Stimulated activated CD8-positive, alpha-beta memory T cell treated with anti-CD3 and anti-CD28 coated beads, Interleukin-4, amount 100 ng/mL, for 4 hours (primary cell): ENCODE measurements at regions not wholly inside any gene's neighbourhood (a gene's known extent, or its start where the extent isn't known, plus 50 kb on each side); places are given as distances from the start of the nearest gene placed in this dataset.

Source experiments
- DNase-seq, 2 donors: peaks; one replicate each; pipeline ENCODE4 v3.0.0-alpha.2; 2020; ENCODE audit warnings: low read depth in 2 of 2, low spot score in 1 of 2

DNA sequence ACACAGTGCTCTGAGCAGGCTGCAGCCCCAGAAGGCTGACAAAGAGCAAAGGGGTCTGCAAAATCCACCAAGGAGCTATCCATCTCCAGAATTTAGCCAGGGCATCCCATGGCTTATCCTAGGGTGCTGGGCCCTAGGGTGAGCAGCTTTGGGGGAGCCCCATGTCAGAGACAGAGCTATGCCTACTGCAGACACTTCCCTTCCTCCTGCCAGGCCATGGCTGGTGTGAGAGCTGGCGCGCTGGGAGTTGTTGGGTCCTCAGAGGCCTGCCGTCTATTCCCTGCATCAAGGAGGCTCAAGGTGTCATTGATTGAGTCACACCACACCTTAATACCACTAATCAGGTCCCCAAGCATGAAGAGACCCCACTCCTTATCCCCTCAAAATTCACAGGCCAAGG lies 85.3 kb upstream of the TP53I11 start:
- DNase-seq = no peak

- no peak for DNase-seq
These were observed 86.0 kb upstream of the TP53I11 start for GRCh38 chr11:45036733-45037132.

GRCh38 chr11:45037434-45038005 lies 86.8 kb upstream of the TP53I11 start:
- DNase-seq = no peak

DNA sequence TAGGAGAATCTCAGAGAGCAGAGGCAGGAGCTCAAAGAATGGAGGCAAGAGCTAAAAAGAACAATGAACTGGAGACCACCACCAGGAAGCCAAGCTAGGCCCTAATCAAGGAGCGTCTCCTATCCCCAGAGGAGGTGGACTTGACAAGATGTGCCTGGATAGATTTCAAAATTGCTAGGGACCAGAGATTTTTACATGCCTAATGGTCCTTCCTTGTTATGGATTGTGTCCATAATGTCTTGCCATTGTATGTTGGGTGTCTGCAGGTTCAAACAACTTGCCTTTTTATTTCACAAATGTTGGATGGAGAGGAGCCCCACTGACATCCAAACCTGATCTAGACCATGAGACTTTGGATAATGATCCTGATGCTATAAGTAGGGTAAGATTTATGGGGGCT lies 88.2 kb upstream of the TP53I11 start:
- no peak for DNase-seq

DNA sequence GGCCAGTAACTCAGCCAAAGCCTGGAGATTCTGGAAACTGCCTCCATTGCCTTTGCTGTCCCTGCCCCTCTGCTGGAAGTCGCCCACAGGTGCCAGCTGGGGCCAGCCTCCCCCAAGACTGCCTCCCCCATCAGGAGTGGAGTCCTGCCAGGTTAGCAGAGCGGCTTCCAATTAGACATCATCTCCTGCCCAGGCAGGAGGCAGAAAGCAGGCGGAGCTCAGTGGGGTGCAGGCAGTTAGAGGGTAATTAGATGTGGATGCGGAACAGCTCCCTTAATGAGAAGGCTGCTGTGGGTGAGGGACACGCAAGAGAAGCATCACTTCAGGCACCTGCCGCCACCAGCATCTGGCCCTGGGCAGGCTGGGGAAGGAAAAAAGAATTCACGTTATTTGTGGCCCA lies 90.9 kb upstream of the TP53I11 start:
- no peak for DNase-seq

DNA sequence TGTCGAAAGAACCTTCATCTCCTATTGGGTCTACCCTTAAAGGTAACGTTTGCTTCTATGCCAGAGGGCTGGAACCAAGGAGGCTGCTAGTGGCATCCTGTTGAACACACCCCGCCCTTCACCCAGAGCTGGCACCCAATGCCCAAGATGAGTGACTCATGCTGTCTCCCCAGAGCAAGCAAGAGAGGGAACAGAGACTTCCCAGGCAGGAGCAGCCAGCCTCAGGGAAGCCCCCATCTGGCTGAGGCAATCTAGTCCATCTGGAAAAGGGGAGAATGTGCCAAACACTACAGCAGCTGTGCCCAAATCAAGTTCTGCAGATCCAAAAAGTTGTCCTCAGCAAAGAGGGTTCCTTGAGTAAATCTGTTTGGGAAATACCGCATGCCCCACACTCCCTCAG lies 91.9 kb upstream of the TP53I11 start:
- no peak for DNase-seq

DNA sequence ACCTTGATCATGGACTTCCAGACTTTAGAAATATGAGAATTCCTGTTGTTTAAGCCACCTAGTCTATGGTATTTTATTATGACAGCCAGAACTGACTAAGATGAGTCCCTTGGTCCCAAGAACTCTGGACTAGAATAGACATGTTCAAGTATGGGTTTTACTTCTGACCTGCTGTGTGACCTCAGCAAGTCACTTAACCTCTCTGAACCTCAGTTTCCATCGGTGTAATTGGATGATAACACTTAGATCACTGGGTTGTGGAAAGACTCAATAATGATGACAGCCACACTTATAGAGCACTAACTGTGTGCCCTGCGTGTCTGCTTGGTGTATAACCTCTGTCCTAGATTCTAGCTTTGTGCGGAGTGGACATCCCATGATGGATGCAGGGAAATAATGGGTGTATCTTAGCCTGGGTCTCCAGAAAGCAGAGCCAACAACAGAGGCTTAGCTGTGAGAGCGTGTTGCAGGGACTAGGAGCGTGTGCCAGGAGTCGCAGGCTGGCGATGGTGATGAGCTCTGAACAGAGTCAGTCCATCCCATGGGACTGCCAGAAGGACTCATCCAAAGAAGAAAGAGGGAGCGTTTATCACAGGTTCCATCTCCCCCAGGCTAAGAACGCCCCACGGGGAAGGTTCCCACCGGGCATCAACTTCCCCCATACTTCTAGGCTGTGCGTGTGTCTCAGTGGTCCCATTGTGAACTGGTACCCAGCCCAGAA lies 93.2 kb upstream of the TP53I11 start:
- DNase-seq = no peak

- peak in 1 of 2 donors; percentile 8 for DNase-seq
These were observed 95.2 kb upstream of the TP53I11 start for GRCh38 chr11:45045683-45046471.

DNA sequence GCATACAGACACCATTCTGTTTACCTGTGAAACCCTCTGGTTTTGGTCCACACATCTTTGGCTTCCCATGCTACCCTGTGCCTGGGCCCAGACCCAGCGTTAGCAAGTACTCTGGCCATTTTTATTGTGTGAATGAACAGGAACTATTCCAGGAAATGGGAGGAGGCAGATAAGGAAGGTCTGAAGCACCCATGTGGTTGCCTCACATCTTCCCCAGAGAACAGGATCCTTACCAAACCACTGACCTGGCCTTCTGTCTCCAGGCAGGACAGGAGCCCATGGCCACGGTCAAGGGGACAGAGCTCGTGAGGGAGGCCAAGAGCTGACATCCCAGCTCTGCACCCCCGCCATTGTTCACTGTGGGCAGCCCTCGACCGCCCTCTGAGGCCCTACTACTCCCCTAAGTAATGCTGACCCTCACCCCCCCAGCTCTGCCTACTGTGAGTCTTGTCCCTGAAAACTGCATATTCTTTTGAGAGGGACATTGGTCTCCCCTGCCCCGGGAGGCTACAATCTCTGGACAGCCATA lies 97.7 kb upstream of the TP53I11 start:
- DNase-seq = no peak

GRCh38 chr11:45048870-45049691 lies 97.4 kb upstream of the PRDM11 start:
- no peak for DNase-seq

DNA sequence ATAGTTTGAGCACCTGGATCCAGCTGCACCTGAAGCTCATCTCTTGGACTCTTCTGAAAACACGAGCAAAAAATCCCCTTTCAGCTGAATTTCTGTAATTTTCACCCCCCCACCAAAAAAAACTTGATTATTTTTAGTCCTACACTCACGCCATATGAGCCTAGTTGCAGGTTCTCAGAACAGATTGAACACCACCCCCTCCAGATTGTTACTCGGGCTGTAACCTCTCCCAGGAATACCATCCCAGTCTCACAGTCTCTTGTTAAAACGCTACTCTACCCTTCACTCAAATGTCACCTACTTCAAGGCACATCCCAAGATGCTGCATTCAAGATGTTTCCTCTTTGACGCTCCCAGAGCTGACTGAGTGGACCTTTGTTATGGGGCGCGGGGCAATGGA lies 96.3 kb upstream of the PRDM11 start:
- no peak for DNase-seq

DNA sequence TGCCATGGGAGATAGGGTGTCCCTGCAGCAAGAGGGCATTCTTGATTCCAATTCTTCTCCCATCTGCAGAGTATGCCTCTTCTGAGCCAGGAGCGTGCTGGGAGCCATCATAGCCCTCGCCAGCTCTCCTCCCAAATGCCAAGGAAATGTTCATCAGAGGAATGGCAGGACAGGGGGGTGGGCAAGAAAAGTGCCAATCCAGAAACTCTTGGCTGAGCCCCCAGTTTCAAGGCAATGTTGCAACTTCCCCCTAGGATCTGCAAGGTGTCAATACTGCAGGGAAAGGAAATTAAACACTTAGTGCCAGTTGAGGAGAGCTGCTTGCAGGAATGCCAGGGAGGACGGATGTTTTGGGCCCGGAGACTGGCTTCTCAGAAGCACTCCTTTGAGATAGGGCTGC lies 94.8 kb upstream of the PRDM11 start:
- DNase-seq = no peak

DNA sequence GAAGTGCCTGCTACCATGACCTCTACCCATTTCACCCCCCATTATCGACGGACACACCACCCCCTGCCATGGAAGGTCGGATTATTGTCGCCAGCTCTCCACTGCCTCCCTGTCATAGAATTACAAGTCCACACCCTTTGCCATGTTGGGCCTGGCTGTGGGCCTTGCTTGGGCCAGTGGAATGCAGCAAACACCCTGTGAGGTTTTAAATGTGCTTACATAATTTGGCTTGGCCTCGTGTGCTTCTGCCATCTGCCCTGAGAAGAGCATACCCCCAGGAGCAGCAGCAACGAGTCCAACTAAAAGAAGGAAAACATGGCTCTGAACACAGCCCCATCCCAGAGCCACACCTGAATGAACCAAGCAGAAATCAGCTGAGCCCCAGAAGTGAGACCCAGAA lies 94.1 kb upstream of the PRDM11 start:
- no peak for DNase-seq

GRCh38 chr11:45053736-45054446 lies 92.5 kb upstream of the PRDM11 start:
- DNase-seq = no peak

- no peak for DNase-seq
These were observed 91.5 kb upstream of the PRDM11 start for GRCh38 chr11:45054956-45055355.

GRCh38 chr11:45056529-45056928 lies 89.9 kb upstream of the PRDM11 start:
- no peak for DNase-seq

DNA sequence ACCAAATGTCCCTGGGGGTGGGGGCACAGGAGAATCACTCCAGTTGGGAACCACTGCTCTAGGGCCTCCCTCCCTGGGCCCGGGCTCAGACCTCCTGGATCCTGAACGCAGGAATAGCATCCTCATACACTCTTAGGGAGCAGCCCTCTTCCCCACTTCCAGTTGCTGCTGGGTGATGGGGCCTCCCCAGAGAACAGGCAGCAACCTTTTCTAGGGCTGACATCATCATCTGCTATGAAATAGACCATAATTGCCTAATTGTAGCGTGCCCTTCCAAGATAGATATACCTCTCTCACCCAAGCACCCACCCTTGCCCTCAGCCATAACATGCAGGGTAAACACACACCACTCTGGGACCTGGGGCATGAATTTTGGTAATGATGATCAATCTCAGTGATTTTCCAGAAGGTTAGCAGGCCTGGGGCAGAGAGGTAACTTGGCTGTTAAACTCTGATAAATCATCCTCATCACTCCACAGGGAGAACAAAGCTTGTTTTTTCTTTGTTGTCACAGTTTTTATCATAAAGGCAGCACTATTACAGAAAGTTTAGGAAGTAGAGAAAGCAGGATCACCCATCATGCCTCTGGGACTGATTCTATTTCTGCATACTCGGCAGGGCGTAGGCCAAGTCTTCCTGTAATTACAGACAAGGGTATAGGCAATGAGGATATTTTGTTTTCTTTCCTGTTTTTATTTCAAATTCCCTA lies 88.3 kb upstream of the PRDM11 start:
- DNase-seq = no peak

GRCh38 chr11:45058647-45058950 lies 87.8 kb upstream of the PRDM11 start:
- DNase-seq = no peak

DNA sequence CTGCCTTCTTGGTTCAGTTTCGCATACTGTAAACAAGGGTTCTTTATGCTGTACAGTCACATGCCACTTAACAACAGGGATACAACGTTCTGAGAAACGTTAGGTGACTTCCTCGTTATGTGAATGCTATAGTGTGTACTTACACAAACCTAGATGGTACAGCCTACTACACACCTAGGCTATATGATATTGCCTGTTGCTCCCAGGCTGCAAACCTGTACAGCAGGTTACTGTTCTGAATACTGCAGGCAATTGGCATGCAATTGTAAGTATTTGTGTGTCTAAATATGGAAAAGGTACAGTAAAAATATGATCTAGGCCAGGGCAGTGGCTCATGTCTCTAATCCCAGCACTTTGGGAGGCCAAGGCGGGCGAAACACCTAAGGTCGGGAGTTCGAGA lies 85.7 kb upstream of the PRDM11 start:
- no peak for DNase-seq

DNA sequence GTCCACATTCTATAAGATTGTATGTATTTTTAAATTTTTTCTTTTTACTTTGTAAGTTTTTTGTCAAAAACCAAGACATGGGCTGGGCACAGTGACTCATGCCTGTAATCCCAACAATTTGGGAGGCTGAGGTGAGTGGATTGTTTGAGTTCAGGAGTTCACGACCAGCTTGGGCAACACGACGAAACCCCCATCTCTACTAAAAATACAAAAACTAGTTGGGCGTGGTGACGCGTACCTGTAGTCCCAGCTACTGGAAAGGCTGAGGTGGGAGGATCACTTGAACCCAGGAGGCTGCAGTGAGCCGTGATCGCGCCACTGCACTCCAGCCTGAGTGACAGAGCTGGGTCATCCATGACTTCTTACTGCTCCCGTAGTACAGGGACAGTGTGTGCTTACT lies 84.8 kb upstream of the PRDM11 start:
- no peak for DNase-seq
